ENCODE measurements at regions not wholly inside any gene's neighbourhood (a gene's known extent, or its start where the extent isn't known, plus 50 kb on each side); places are given as distances from the start of the nearest gene placed in this dataset.

GRCh38 chr5:130896636-130897035 lies 268.4 kb downstream of the HINT1 start (continued):
- no peak for TF ChIP-seq CBX5 (IDR thresholded peaks at IDR 0.05; ENCODE audit: low read depth, low read length)
- no peak for TF ChIP-seq NRF1 (IDR thresholded peaks at IDR 0.05; ENCODE audit: low read depth, low read length)
- no peak for TF ChIP-seq HDAC2 (IDR thresholded peaks at IDR 0.05; ENCODE audit: borderline replicate concordance in 1 of 2, low read depth in 2 of 2, low read length in 2 of 2)
- TF ChIP-seq RBBP5 (IDR thresholded peaks at IDR 0.05; ENCODE audit: borderline replicate concordance, low read depth, low read length): no peak
- no peak for TF ChIP-seq RFX5 (IDR thresholded peaks at IDR 0.05; ENCODE audit: borderline replicate concordance, low read depth, low read length)
- no peak for TF ChIP-seq RXRA (IDR thresholded peaks at IDR 0.05; ENCODE audit: insufficient read depth, low read depth, low read length)
- no peak for TF ChIP-seq CHD2 (IDR thresholded peaks at IDR 0.05; ENCODE audit: low read length)
- no peak for TF ChIP-seq EZH2 (IDR thresholded peaks at IDR 0.05; ENCODE audit: low read depth, low read length, severe bottlenecking)

Data from H1 (cell line).